CD8-positive, alpha-beta memory T cell (primary cell): ENCODE measurements at regions not wholly inside any gene's neighbourhood (a gene's known extent, or its start where the extent isn't known, plus 50 kb on each side); places are given as distances from the start of the nearest gene placed in this dataset.

Source experiments
- CTCF ChIA-PET: fragments of 350-600 bp; sonication (Branson Sonifier 250); formaldehyde crosslinking; loops from one replicate; lab custom pipeline; 2021; ENCODE audit warnings: antibody characterized with exemption; lab: Charles Lee
- POLR2A ChIA-PET: fragments of 350-600 bp; sonication (Branson Sonifier 250); formaldehyde crosslinking; loops from one replicate; lab custom pipeline; 2021; ENCODE audit warnings: antibody characterized with exemption; lab: Charles Lee
- DNase-seq, 5 donors: peaks; one replicate each; pipeline versions ENCODE4 v3.0.0 to v3.0.0-alpha.2; 2020 to 2022; ENCODE audit warnings: mixed read lengths in 1 of 5
- H3K27ac ChIP-seq: one replicate; pipeline ENCODE4 v1.7.0; 2013; ENCODE audit warnings: low read depth, mild to moderate bottlenecking, low read length, moderate library complexity
- H3K27me3 ChIP-seq: 2 replicates; pipeline ENCODE4 v1.7.0; 2013; ENCODE audit warnings: low read length, mild to moderate bottlenecking; ENCODE audit not compliant: insufficient read depth, poor library complexity, severe bottlenecking
- H3K36me3 ChIP-seq: 2 replicates; pipeline ENCODE4 v1.7.0; 2013; ENCODE audit warnings: mild to moderate bottlenecking, low read length, moderate library complexity; ENCODE audit not compliant: insufficient read depth
- H3K4me1 ChIP-seq: 2 replicates; pipeline ENCODE4 v1.7.0; 2013; ENCODE audit warnings: mild to moderate bottlenecking, low read length, moderate library complexity; ENCODE audit not compliant: insufficient read depth
- H3K4me3 ChIP-seq: 2 replicates; pipeline ENCODE4 v1.7.0; 2013; ENCODE audit warnings: mild to moderate bottlenecking, low read length
- H3K9me3 ChIP-seq: 2 replicates; pipeline ENCODE4 v1.7.0; 2013; ENCODE audit warnings: mild to moderate bottlenecking, low read length
- H3K27ac Mint-ChIP-seq, 8 donors: one replicate each; pipeline ENCODE4 v1.8.0; 2020 to 2021; ENCODE audit warnings: mixed read lengths in 8 of 8, mild to moderate bottlenecking in 6 of 8, inconsistent platforms in 3 of 8, moderate library complexity in 3 of 8
- H3K27me3 Mint-ChIP-seq, 2 donors: one replicate each; pipeline ENCODE4 v1.8.0; 2020 to 2021; ENCODE audit warnings: mixed read lengths in 2 of 2, mild to moderate bottlenecking in 1 of 2, moderate library complexity in 1 of 2
- H3K36me3 Mint-ChIP-seq, 3 donors: one replicate each; pipeline ENCODE4 v1.8.0; 2020 to 2021; ENCODE audit warnings: mixed read lengths in 3 of 3, inconsistent platforms in 1 of 3, mild to moderate bottlenecking in 1 of 3
- H3K4me1 Mint-ChIP-seq, 3 donors: one replicate each; pipeline ENCODE4 v1.8.0; 2020 to 2021; ENCODE audit warnings: mixed read lengths in 3 of 3, inconsistent platforms in 1 of 3, mild to moderate bottlenecking in 1 of 3
- H3K4me3 Mint-ChIP-seq, 7 donors: one replicate each; pipeline ENCODE4 v1.8.0; 2020 to 2021; ENCODE audit warnings: mixed read lengths in 7 of 7, mild to moderate bottlenecking in 6 of 7, moderate library complexity in 4 of 7, inconsistent platforms in 2 of 7
- H3K9me3 Mint-ChIP-seq, 5 donors: one replicate each; pipeline ENCODE4 v1.8.0; 2020 to 2022; ENCODE audit warnings: mixed read lengths in 5 of 5, mild to moderate bottlenecking in 3 of 5, moderate library complexity in 2 of 5, inconsistent platforms in 1 of 5

DNA sequence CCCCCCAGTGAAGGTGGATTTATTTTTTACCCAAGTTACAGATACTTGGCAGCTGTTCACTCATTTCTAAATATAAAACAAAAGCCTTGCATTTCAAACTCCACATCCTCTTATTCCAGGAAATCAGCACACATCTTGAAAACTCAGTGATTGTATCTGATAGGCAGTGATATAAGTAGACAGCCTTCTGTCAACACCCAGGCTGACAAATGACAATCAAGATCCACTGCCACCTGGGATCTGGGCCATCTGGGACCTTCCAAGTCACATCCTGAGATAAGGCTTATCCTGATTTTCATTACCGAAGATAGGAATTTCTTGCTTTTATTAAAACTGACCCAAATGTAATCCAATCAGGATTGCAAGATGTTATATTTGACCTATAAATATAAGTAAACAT lies 201.3 kb upstream of the PUM3 start:
- Histone ChIP-seq H3K36me3 (no peaks in the 10 kb centered on the region), H3K27me3 (no peaks in the 10 kb centered on the region), H3K4me1 (no peaks in the 10 kb centered on the region), H3K9me3 (no peaks in the 10 kb centered on the region), H3K27ac (no peak overlapping the region), H3K4me3 (no peak overlapping the region)
- ChIA-PET CTCF (no interaction called here), POLR2A (no interaction called here)
- no peaks in the 10 kb centered on the region for H3K36me3 Mint-ChIP-seq
- no peaks in the 10 kb centered on the region for H3K4me1 Mint-ChIP-seq
- no peak overlapping the region for H3K27ac Mint-ChIP-seq
- peaks cover 0 to 3% (median 0%) of the 10 kb centered on the region in 5 donors for H3K9me3 Mint-ChIP-seq
- no peak for DNase-seq
- peaks cover 0 to 2% of the 10 kb centered on the region in 2 donors for H3K27me3 Mint-ChIP-seq
- no peak overlapping the region for H3K4me3 Mint-ChIP-seq

DNA sequence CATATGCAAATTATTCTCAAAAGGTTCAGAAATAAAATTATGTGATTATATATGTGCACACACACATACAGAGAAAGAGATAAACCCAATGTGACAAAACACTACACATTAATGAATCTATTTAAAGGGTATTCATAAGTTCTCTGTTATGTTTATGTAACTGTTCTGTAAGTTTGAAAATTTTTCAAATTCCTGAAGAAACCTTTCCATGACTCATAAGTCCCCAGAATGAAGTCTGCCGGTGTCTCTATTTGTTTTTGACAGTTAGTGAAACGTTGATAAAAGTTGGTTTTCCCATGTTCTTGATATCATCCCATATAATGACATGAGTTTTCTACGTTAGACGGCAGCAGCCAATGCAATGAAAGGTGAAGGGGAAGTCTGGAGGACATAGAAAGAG lies 199.5 kb upstream of the PUM3 start:
- Mint-ChIP-seq H3K27me3 (no peaks in the 10 kb centered on the region), H3K9me3 (no peaks in the 10 kb centered on the region), H3K27ac (no peak overlapping the region), H3K4me3 (no peak overlapping the region), H3K4me1 (no peaks in the 10 kb centered on the region), H3K36me3 (no peaks in the 10 kb centered on the region)
- no peaks in the 10 kb centered on the region for H3K9me3 ChIP-seq
- DNase-seq, result no peak
- H3K27ac ChIP-seq, result no peak overlapping the region
- H3K36me3 ChIP-seq, result no peaks in the 10 kb centered on the region
- ChIA-PET POLR2A (no interaction called here), CTCF (no interaction called here)
- H3K4me1 ChIP-seq, result no peaks in the 10 kb centered on the region
- no peak overlapping the region for H3K4me3 ChIP-seq
- H3K27me3 ChIP-seq, result no peaks in the 10 kb centered on the region

- H3K36me3 Mint-ChIP-seq, result no peaks in the 10 kb centered on the region
- Histone ChIP-seq H3K4me3 (no peak overlapping the region), H3K4me1 (no peaks in the 10 kb centered on the region), H3K9me3 (no peaks in the 10 kb centered on the region), H3K27ac (no peak overlapping the region), H3K27me3 (no peaks in the 10 kb centered on the region), H3K36me3 (no peaks in the 10 kb centered on the region)
- no peak overlapping the region for H3K4me3 Mint-ChIP-seq
- POLR2A ChIA-PET, result no interaction called here
- no peaks in the 10 kb centered on the region for H3K4me1 Mint-ChIP-seq
- CTCF ChIA-PET, result no interaction called here
- H3K27ac Mint-ChIP-seq, result no peak overlapping the region
- H3K27me3 Mint-ChIP-seq, result no peaks in the 10 kb centered on the region
- H3K9me3 Mint-ChIP-seq, result no peaks in the 10 kb centered on the region
- no peak for DNase-seq
Measured at GRCh38 chr9:3040761-3041160, 196.9 kb upstream of the PUM3 start.

DNA sequence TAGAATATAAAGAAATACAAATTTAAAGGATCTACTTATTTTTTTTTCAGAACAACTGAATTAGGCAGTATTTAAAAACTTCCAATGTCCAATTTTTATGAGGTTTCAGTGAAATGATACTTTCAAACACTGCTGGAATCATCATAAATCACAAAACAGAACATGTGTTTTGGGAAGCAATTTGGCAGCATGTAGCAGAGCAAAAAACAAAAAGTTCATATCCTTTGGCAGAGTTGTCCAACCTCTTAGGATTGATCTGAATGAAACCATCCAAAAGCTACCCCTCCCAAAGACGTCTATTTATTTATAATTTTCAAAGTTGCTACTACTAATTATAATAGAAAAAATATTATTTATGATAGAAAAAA lies 192.4 kb upstream of the PUM3 start:
- ChIA-PET POLR2A (no interaction called here), CTCF (no interaction called here)

GRCh38 chr9:3035579-3036332 lies 191.9 kb upstream of the PUM3 start:
- ChIA-PET CTCF (no interaction called here), POLR2A (no interaction called here)
- peaks cover 0 to 2% of the 10 kb centered on the region in 2 donors for H3K27me3 Mint-ChIP-seq
- no peak overlapping the region for H3K4me3 Mint-ChIP-seq
- DNase-seq, result no peak
- H3K27me3 ChIP-seq, result no peaks in the 10 kb centered on the region
- H3K36me3 ChIP-seq, result no peaks in the 10 kb centered on the region
- no peaks in the 10 kb centered on the region for H3K36me3 Mint-ChIP-seq
- no peaks in the 10 kb centered on the region for H3K9me3 ChIP-seq
- H3K9me3 Mint-ChIP-seq, result peaks cover 0 to 3% (median 0%) of the 10 kb centered on the region in 5 donors
- no peak overlapping the region for H3K27ac ChIP-seq
- no peak overlapping the region for H3K27ac Mint-ChIP-seq
- H3K4me1 Mint-ChIP-seq, result no peaks in the 10 kb centered on the region
- no peaks in the 10 kb centered on the region for H3K4me1 ChIP-seq
- H3K4me3 ChIP-seq, result no peak overlapping the region

More for the DNA sequence above, 192.4 kb upstream of the PUM3 start:
- Mint-ChIP-seq H3K4me3 (no peak overlapping the region), H3K36me3 (no peaks in the 10 kb centered on the region), H3K27me3 (peaks cover 0 to 2% of the 10 kb centered on the region in 2 donors), H3K9me3 (peaks cover 0 to 3% (median 0%) of the 10 kb centered on the region in 5 donors), H3K4me1 (no peaks in the 10 kb centered on the region), H3K27ac (no peak overlapping the region)
- no peaks in the 10 kb centered on the region for H3K9me3 ChIP-seq
- no peak overlapping the region for H3K4me3 ChIP-seq
- H3K4me1 ChIP-seq, result no peaks in the 10 kb centered on the region
- no peaks in the 10 kb centered on the region for H3K27me3 ChIP-seq
- DNase-seq, result no peak
- no peaks in the 10 kb centered on the region for H3K36me3 ChIP-seq
- no peak overlapping the region for H3K27ac ChIP-seq

GRCh38 chr9:3032898-3033297 lies 189.0 kb upstream of the PUM3 start:
- DNase-seq, result no peak
- Histone ChIP-seq H3K9me3 (no peaks in the 10 kb centered on the region), H3K36me3 (no peaks in the 10 kb centered on the region), H3K27me3 (no peaks in the 10 kb centered on the region), H3K4me1 (no peaks in the 10 kb centered on the region), H3K4me3 (no peak overlapping the region), H3K27ac (no peak overlapping the region)
- Mint-ChIP-seq H3K4me3 (no peak overlapping the region), H3K27ac (no peak overlapping the region), H3K4me1 (no peaks in the 10 kb centered on the region), H3K9me3 (peaks cover 0 to 3% (median 0%) of the 10 kb centered on the region in 5 donors), H3K27me3 (peaks cover 0 to 2% of the 10 kb centered on the region in 2 donors), H3K36me3 (no peaks in the 10 kb centered on the region)
- ChIA-PET POLR2A (no interaction called here), CTCF (no interaction called here)

- no peaks in the 10 kb centered on the region for H3K9me3 ChIP-seq
- ChIA-PET POLR2A (no interaction called here), CTCF (no interaction called here)
- H3K27ac ChIP-seq, result no peak overlapping the region
- no peaks in the 10 kb centered on the region for H3K36me3 Mint-ChIP-seq
- no peak for DNase-seq
- no peaks in the 10 kb centered on the region for H3K36me3 ChIP-seq
- H3K4me1 ChIP-seq, result no peaks in the 10 kb centered on the region
- H3K4me3 ChIP-seq, result no peak overlapping the region
- H3K9me3 Mint-ChIP-seq, result no peaks in the 10 kb centered on the region
- no peak overlapping the region for H3K4me3 Mint-ChIP-seq
- H3K4me1 Mint-ChIP-seq, result no peaks in the 10 kb centered on the region
- no peaks in the 10 kb centered on the region for H3K27me3 Mint-ChIP-seq
- H3K27me3 ChIP-seq, result no peaks in the 10 kb centered on the region
- no peak overlapping the region for H3K27ac Mint-ChIP-seq
Measured at GRCh38 chr9:3028535-3028934, 184.6 kb upstream of the PUM3 start.

GRCh38 chr9:3027210-3027609 lies 183.3 kb upstream of the PUM3 start:
- Mint-ChIP-seq H3K36me3 (no peaks in the 10 kb centered on the region), H3K4me1 (no peaks in the 10 kb centered on the region), H3K4me3 (no peak overlapping the region), H3K9me3 (no peaks in the 10 kb centered on the region), H3K27me3 (no peaks in the 10 kb centered on the region), H3K27ac (no peak overlapping the region)
- Histone ChIP-seq H3K4me3 (no peak overlapping the region), H3K36me3 (no peaks in the 10 kb centered on the region), H3K9me3 (no peaks in the 10 kb centered on the region), H3K4me1 (no peaks in the 10 kb centered on the region), H3K27me3 (no peaks in the 10 kb centered on the region), H3K27ac (no peak overlapping the region)
- POLR2A ChIA-PET, result no interaction called here
- CTCF ChIA-PET, result no interaction called here
- DNase-seq, result no peak
